ENCODE measurements at regions not wholly inside any gene's neighbourhood (a gene's known extent, or its start where the extent isn't known, plus 50 kb on each side); places are given as distances from the start of the nearest gene placed in this dataset.

- no peaks in the 10 kb centered on the region for H3K36me3 ChIP-seq (ENCODE audit: control insufficient read depth in 2 of 2, insufficient read depth in 2 of 2, low read length in 1 of 2)
- no peaks in the 10 kb centered on the region for H3K9me3 ChIP-seq (replicated peaks; ENCODE audit: control insufficient read depth, insufficient read depth, low read length)
- WGBS (ENCODE audit: insufficient coverage, insufficient replicate concordance, low lambda C conversion rate, missing lambda C conversion rate), result 0% methylated on average over 3 of the region's 3 CpGs
- POLR2A ChIA-PET, result no interaction called here
- no peak for DNase-seq (ENCODE audit: low read depth, low spot score)
- no peak overlapping the region for H2AFZ ChIP-seq (ENCODE audit: control insufficient read depth, low read depth, low read length)
- no TSS peak for BruUV-seq (replicated peaks)
- RAD21 ChIA-PET (ENCODE audit: unreplicated experiment), result no interaction called here
- CTCF ChIA-PET, result interaction anchor here (1.6 kb wide), 1 partner anchor 36 kb away, joined by 4 read pairs; no protein-coding TSS in a partner anchor
- ATAC-seq, result no peak
- no peaks in the 10 kb centered on the region for H3K4me1 ChIP-seq (ENCODE audit: control insufficient read depth, insufficient read depth, low read length)
- in situ Hi-C loops (cut with MboI), result no loop called here
- no peaks in the 10 kb centered on the region for H4K20me1 ChIP-seq (ENCODE audit: control insufficient read depth, insufficient read depth)
- no peak overlapping the region for H3K4me2 ChIP-seq (ENCODE audit: control insufficient read depth, insufficient read depth)
- SMC1A ChIA-PET (ENCODE audit: uncharacterized antibody, unreplicated experiment), result no interaction called here
- no peak overlapping the region for H3K9ac ChIP-seq (ENCODE audit: control insufficient read depth, insufficient read depth, low read length)
- H3K27me3 ChIP-seq (replicated peaks in 1 of 2; ENCODE audit: control insufficient read depth in 2 of 2, insufficient read depth in 2 of 2, low read length in 1 of 2), result no peaks in the 10 kb centered on the region
- H3K79me2 ChIP-seq (ENCODE audit: control insufficient read depth, insufficient read depth, low read length), result no peaks in the 10 kb centered on the region
- no peak for FAIRE-seq
- intact Hi-C loops (cut with micrococcal nuclease; ENCODE audit: unreplicated experiment), result no loop called here
- no peak overlapping the region for H3K4me3 ChIP-seq
- H3K27ac ChIP-seq (ENCODE audit: control insufficient read depth, insufficient read depth), result no peak overlapping the region
- no peak for TF ChIP-seq PML (IDR thresholded peaks at IDR 0.05; ENCODE audit: low read length)
- no peak for TF ChIP-seq REST (IDR thresholded peaks at IDR 0.05; ENCODE audit: low read depth, low read length)
Measured at GRCh38 chr20:52342913-52343312, 151.3 kb upstream of the ZFP64 start.

- 6% methylated on average over 4 of the region's 4 CpGs for WGBS (ENCODE audit: insufficient coverage, insufficient replicate concordance, low lambda C conversion rate, missing lambda C conversion rate)
- Histone ChIP-seq H3K9ac (ENCODE audit: control insufficient read depth, insufficient read depth, low read length) (no peak overlapping the region), H4K20me1 (ENCODE audit: control insufficient read depth, insufficient read depth) (no peaks in the 10 kb centered on the region), H3K36me3 (ENCODE audit: control insufficient read depth in 2 of 2, insufficient read depth in 2 of 2, low read length in 1 of 2) (no peaks in the 10 kb centered on the region), H3K4me2 (ENCODE audit: control insufficient read depth, insufficient read depth) (no peak overlapping the region), H3K4me3 (no peak overlapping the region), H3K27ac (ENCODE audit: control insufficient read depth, insufficient read depth) (no peak overlapping the region), H3K79me2 (ENCODE audit: control insufficient read depth, insufficient read depth, low read length) (no peaks in the 10 kb centered on the region), H3K27me3 (replicated peaks in 1 of 2; ENCODE audit: control insufficient read depth in 2 of 2, insufficient read depth in 2 of 2, low read length in 1 of 2) (no peaks in the 10 kb centered on the region), H3K4me1 (ENCODE audit: control insufficient read depth, insufficient read depth, low read length) (no peaks in the 10 kb centered on the region), H3K9me3 (replicated peaks; ENCODE audit: control insufficient read depth, insufficient read depth, low read length) (no peaks in the 10 kb centered on the region), H2AFZ (ENCODE audit: control insufficient read depth, low read depth, low read length) (no peak overlapping the region)
- no peak; the same call in 1 of the 2 replicates for TF ChIP-seq USF2 (IDR thresholded peaks at IDR 0.05; ENCODE audit: borderline replicate concordance, low read depth, low read length)
- 0 out of 2 replicates have a peak, but pooled peaks have one; percentile 43 for TF ChIP-seq NFYB (IDR thresholded peaks at IDR 0.05; ENCODE audit: insufficient read depth, low read depth, low read length)
- TF ChIP-seq CEBPZ (IDR thresholded peaks at IDR 0.05; ENCODE audit: low read depth, low read length), result no peak
- peak; percentile 12 for TF ChIP-seq SIX5 (IDR thresholded peaks at IDR 0.05; ENCODE audit: low read depth, low read length, severe bottlenecking)
- 0 out of 2 replicates have a peak, but pooled peaks have one; percentile 28 for TF ChIP-seq HCFC1 (IDR thresholded peaks at IDR 0.05; ENCODE audit: low read length)
- SMC1A ChIA-PET (ENCODE audit: uncharacterized antibody, unreplicated experiment), result interaction anchor here (0.6 kb wide), 1 partner anchor 160 kb away, joined by 3 read pairs; no protein-coding TSS in a partner anchor
- in situ Hi-C loops (cut with MboI) (no loop called here), intact Hi-C loops (cut with micrococcal nuclease; ENCODE audit: unreplicated experiment) (no loop called here)
- BruUV-seq (replicated peaks), result no TSS peak
- FAIRE-seq (no peak), DNase-seq (ENCODE audit: low read depth, low spot score) (no peak), ATAC-seq (no peak)
- POLR2A ChIA-PET, result no interaction called here
- CTCF ChIA-PET, result no interaction called here
- RAD21 ChIA-PET (ENCODE audit: unreplicated experiment), result interaction anchor here (0.7 kb wide), 1 partner anchor 23 kb away, joined by 3 read pairs; no protein-coding TSS in a partner anchor
Measured at GRCh38 chr20:52340036-52340634, 148.6 kb upstream of the ZFP64 start.

All from GM12878 (cell line).